Liver (tissue), 8 donors: ENCODE measurements at regions not wholly inside any gene's neighbourhood (a gene's known extent, or its start where the extent isn't known, plus 50 kb on each side); places are given as distances from the start of the nearest gene placed in this dataset.

ENCODE experiments used
- DNase-seq: peaks from one replicate; pipeline ENCODE4 v3.0.0-alpha.2; 2017; ENCODE audit warnings: low spot score
- H3K27ac ChIP-seq, 2 donors: one replicate each; pipeline ENCODE4 v1.7.0; 2013; ENCODE audit warnings: inconsistent platforms in 2 of 2, low read length in 2 of 2, control low read depth in 1 of 2, low read depth in 1 of 2, mild to moderate bottlenecking in 1 of 2
- H3K27me3 ChIP-seq, 4 donors: one replicate each; pipeline versions ENCODE4 v1.6.1 to v1.7.0; 2013; ENCODE audit warnings: low read length in 3 of 4, inconsistent platforms in 1 of 4, mild to moderate bottlenecking in 1 of 4, moderate library complexity in 1 of 4; ENCODE audit not compliant: control insufficient read depth in 4 of 4, insufficient read depth in 4 of 4
- H3K36me3 ChIP-seq, 4 donors: one replicate each; pipeline versions ENCODE4 v1.6.1 to v1.7.0; 2013; ENCODE audit warnings: low read length in 3 of 4, mild to moderate bottlenecking in 3 of 4, low read depth in 1 of 4, moderate library complexity in 1 of 4; ENCODE audit not compliant: control insufficient read depth in 4 of 4, insufficient read depth in 3 of 4
- H3K4me1 ChIP-seq, 4 donors: one replicate each; pipeline versions ENCODE4 v1.6.1 to v1.7.0; 2013; ENCODE audit warnings: low read length in 3 of 4, mild to moderate bottlenecking in 3 of 4, moderate library complexity in 1 of 4; ENCODE audit not compliant: control insufficient read depth in 4 of 4, insufficient read depth in 4 of 4
- H3K4me3 ChIP-seq, 3 donors: one replicate each; pipeline versions ENCODE4 v1.6.1 to v1.7.0; 2013; ENCODE audit warnings: low read length in 3 of 3, control low read depth in 1 of 3, low read depth in 1 of 3, mild to moderate bottlenecking in 1 of 3
- H3K9ac ChIP-seq, 2 donors: one replicate each; pipeline ENCODE4 v1.7.0; 2013; ENCODE audit warnings: low read length in 2 of 2, mild to moderate bottlenecking in 2 of 2, moderate library complexity in 2 of 2, control low read depth in 1 of 2, low read depth in 1 of 2
- H3K9me3 ChIP-seq, 4 donors: one replicate each; pipeline versions ENCODE4 v1.6.1 to v1.7.0; 2013; ENCODE audit warnings: low read length in 3 of 4; ENCODE audit not compliant: control insufficient read depth in 4 of 4
- EGR1 ChIP-seq, 2 donors: IDR thresholded peaks; 2 replicates each; pipeline ENCODE4 v1.6.1; 2016 to 2018; ENCODE audit warnings: antibody characterized with exemption in 2 of 2, low read depth in 2 of 2
- FOXA1 ChIP-seq: IDR thresholded peaks from 2 replicates; pipeline ENCODE4 v1.6.1; 2016; ENCODE audit warnings: antibody characterized with exemption
- FOXA2 ChIP-seq: IDR thresholded peaks from 2 replicates; pipeline ENCODE4 v1.6.1; 2016; ENCODE audit warnings: antibody characterized with exemption
- GABPA ChIP-seq, 2 donors: IDR thresholded peaks in 1 of 2; conservative IDR thresholded peaks in 1 of 2; 2 replicates each; pipeline ENCODE4 v1.6.1; 2016; ENCODE audit warnings: antibody characterized with exemption in 2 of 2, mild to moderate bottlenecking in 1 of 2, moderate library complexity in 1 of 2
- HNF4G ChIP-seq: IDR thresholded peaks from 2 replicates; pipeline ENCODE4 v1.6.1; 2016; ENCODE audit warnings: antibody characterized with exemption
- MAX ChIP-seq: IDR thresholded peaks from 2 replicates; pipeline ENCODE4 v1.6.1; 2016; ENCODE audit warnings: antibody characterized with exemption
- NR2F2 ChIP-seq: IDR thresholded peaks from 2 replicates; pipeline ENCODE4 v1.6.1; 2016; ENCODE audit warnings: antibody characterized with exemption
- RAD21 ChIP-seq, 2 donors: IDR thresholded peaks; 2 replicates each; pipeline ENCODE4 v1.6.1; 2016; ENCODE audit warnings: antibody characterized with exemption in 2 of 2, mild to moderate bottlenecking in 2 of 2
- RXRA ChIP-seq, 2 donors: IDR thresholded peaks; 2 replicates each; pipeline ENCODE4 v1.6.1; 2017 to 2018; ENCODE audit warnings: antibody characterized with exemption in 2 of 2, mild to moderate bottlenecking in 1 of 2
- SP1 ChIP-seq: IDR thresholded peaks from 2 replicates; pipeline ENCODE4 v1.6.1; 2018; ENCODE audit warnings: antibody characterized with exemption, mild to moderate bottlenecking
- TAF1 ChIP-seq: conservative IDR thresholded peaks from 2 replicates; pipeline ENCODE4 v1.6.1; 2016; ENCODE audit warnings: antibody characterized with exemption, mild to moderate bottlenecking
- YY1 ChIP-seq: IDR thresholded peaks from 2 replicates; pipeline ENCODE4 v1.6.1; 2016; ENCODE audit warnings: antibody characterized with exemption, mild to moderate bottlenecking
- WGBS: extraction: QIAGEN DNeasy Blood & Tissue Kit; methylation state at CpG from one replicate; pipeline ENCODE4 v1.1.7; 2013; 5-methylcytosine and 5-hydroxymethylcytosine counted together
- TF ChIP-seq, protein P1 (sequence below): IDR thresholded peaks from 2 replicates; pipeline ENCODE4 v1.6.1; 2016; ENCODE audit warnings: antibody characterized with exemption
- TF ChIP-seq, protein P2 (sequence below): fragments of 150-350 bp; IDR thresholded peaks from 2 replicates; pipeline ENCODE4 v1.5.1; 2017; ENCODE audit warnings: improper control_type of control experiment, low read depth, low read length; ENCODE audit not compliant: missing input control
- TF ChIP-seq, protein P3 (sequence below): IDR thresholded peaks from 2 replicates; pipeline ENCODE4 v1.6.1; 2016; ENCODE audit warnings: antibody characterized with exemption, mild to moderate bottlenecking
- TF ChIP-seq, protein P4 (sequence below): IDR thresholded peaks from 2 replicates; pipeline ENCODE4 v1.6.1; 2016; ENCODE audit warnings: antibody characterized with exemption
- donor health status: healthy.
- donor health status: healthy.
- donor health status: healthy.
- donor health status: healthy.
- donor health status: healthy.

- H3K36me3 ChIP-seq, result no peaks in the 10 kb centered on the region
- no peak for DNase-seq
- H3K9me3 ChIP-seq, result no peaks in the 10 kb centered on the region
- no peak overlapping the region for H3K27ac ChIP-seq
- H3K27me3 ChIP-seq, result peaks cover 0 to 2% (median 0%) of the 10 kb centered on the region in 4 donors
- TF ChIP-seq, protein P1, sequence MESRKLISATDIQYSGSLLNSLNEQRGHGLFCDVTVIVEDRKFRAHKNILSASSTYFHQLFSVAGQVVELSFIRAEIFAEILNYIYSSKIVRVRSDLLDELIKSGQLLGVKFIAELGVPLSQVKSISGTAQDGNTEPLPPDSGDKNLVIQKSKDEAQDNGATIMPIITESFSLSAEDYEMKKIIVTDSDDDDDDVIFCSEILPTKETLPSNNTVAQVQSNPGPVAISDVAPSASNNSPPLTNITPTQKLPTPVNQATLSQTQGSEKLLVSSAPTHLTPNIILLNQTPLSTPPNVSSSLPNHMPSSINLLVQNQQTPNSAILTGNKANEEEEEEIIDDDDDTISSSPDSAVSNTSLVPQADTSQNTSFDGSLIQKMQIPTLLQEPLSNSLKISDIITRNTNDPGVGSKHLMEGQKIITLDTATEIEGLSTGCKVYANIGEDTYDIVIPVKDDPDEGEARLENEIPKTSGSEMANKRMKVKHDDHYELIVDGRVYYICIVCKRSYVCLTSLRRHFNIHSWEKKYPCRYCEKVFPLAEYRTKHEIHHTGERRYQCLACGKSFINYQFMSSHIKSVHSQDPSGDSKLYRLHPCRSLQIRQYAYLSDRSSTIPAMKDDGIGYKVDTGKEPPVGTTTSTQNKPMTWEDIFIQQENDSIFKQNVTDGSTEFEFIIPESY, result no peak
- TF ChIP-seq RAD21 (IDR thresholded peaks at IDR 0.05) (no peak), TAF1 (no peak), FOXA1 (no peak), RXRA (IDR thresholded peaks at IDR 0.05) (no peak)
- H3K4me1 ChIP-seq, result no peaks in the 10 kb centered on the region
- no peak overlapping the region for H3K4me3 ChIP-seq
- WGBS, result 52% methylated on average over 1 of the region's 1 CpG
- H3K9ac ChIP-seq, result no peak overlapping the region
Measured at GRCh38 chr3:75232216-75232615, 431.9 kb upstream of the FRG2C start.

GRCh38 chr3:75235631-75236030 is 428.5 kb upstream of the FRG2C start:
- no peak overlapping the region for H3K27ac ChIP-seq
- 73% methylated on average over 4 of the region's 4 CpGs for WGBS
- H3K27me3 ChIP-seq, result no peaks in the 10 kb centered on the region
- H3K4me1 ChIP-seq, result no peaks in the 10 kb centered on the region
- no peak for DNase-seq
- H3K36me3 ChIP-seq, result no peaks in the 10 kb centered on the region
- no peak overlapping the region for H3K4me3 ChIP-seq
- TF ChIP-seq TAF1 (no peak), GABPA (IDR thresholded peaks at IDR 0.05 in 1 of 2, conservative IDR thresholded peaks at IDR 0.05 in 1 of 2) (no peak)
- TF ChIP-seq, protein P2, sequence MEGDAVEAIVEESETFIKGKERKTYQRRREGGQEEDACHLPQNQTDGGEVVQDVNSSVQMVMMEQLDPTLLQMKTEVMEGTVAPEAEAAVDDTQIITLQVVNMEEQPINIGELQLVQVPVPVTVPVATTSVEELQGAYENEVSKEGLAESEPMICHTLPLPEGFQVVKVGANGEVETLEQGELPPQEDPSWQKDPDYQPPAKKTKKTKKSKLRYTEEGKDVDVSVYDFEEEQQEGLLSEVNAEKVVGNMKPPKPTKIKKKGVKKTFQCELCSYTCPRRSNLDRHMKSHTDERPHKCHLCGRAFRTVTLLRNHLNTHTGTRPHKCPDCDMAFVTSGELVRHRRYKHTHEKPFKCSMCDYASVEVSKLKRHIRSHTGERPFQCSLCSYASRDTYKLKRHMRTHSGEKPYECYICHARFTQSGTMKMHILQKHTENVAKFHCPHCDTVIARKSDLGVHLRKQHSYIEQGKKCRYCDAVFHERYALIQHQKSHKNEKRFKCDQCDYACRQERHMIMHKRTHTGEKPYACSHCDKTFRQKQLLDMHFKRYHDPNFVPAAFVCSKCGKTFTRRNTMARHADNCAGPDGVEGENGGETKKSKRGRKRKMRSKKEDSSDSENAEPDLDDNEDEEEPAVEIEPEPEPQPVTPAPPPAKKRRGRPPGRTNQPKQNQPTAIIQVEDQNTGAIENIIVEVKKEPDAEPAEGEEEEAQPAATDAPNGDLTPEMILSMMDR, result no peak
- no peak overlapping the region for H3K9ac ChIP-seq
- no peaks in the 10 kb centered on the region for H3K9me3 ChIP-seq

GRCh38 chr3:75237053-75237452 is 427.1 kb upstream of the FRG2C start:
- WGBS, result 67% methylated on average over 1 of the region's 1 CpG
- H3K36me3 ChIP-seq, result no peaks in the 10 kb centered on the region
- no peak overlapping the region for H3K9ac ChIP-seq
- no peak overlapping the region for H3K27ac ChIP-seq
- no peaks in the 10 kb centered on the region for H3K4me1 ChIP-seq
- no peak for DNase-seq
- no peaks in the 10 kb centered on the region for H3K27me3 ChIP-seq
- H3K9me3 ChIP-seq, result no peaks in the 10 kb centered on the region
- TF ChIP-seq TAF1, result no peak
- H3K4me3 ChIP-seq, result no peak overlapping the region

DNA sequence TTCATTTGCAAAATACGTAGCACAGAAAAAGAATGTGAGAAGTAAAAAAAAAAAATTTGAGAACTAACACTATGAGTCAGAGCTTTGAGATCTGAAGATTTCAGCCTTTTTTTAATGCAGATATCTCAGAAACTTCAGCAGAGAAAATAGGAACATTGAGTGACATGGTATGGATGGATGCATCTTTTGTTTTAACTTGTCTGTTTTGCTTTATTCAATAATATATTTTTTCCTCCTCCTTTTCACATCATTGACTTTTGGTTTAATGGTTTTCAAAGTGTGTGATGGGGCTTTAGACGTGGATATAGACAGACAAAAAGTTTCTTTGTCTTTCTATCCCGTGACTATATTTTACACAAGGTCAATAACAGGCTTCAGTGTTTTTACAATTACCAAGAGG is 426.7 kb upstream of the FRG2C start:
- no peak for TF ChIP-seq RAD21 (IDR thresholded peaks at IDR 0.05)
- TF ChIP-seq HNF4G, result no peak
- TF ChIP-seq YY1, result no peak
- TF ChIP-seq RXRA (IDR thresholded peaks at IDR 0.05), result no peak
- TF ChIP-seq, protein P3, sequence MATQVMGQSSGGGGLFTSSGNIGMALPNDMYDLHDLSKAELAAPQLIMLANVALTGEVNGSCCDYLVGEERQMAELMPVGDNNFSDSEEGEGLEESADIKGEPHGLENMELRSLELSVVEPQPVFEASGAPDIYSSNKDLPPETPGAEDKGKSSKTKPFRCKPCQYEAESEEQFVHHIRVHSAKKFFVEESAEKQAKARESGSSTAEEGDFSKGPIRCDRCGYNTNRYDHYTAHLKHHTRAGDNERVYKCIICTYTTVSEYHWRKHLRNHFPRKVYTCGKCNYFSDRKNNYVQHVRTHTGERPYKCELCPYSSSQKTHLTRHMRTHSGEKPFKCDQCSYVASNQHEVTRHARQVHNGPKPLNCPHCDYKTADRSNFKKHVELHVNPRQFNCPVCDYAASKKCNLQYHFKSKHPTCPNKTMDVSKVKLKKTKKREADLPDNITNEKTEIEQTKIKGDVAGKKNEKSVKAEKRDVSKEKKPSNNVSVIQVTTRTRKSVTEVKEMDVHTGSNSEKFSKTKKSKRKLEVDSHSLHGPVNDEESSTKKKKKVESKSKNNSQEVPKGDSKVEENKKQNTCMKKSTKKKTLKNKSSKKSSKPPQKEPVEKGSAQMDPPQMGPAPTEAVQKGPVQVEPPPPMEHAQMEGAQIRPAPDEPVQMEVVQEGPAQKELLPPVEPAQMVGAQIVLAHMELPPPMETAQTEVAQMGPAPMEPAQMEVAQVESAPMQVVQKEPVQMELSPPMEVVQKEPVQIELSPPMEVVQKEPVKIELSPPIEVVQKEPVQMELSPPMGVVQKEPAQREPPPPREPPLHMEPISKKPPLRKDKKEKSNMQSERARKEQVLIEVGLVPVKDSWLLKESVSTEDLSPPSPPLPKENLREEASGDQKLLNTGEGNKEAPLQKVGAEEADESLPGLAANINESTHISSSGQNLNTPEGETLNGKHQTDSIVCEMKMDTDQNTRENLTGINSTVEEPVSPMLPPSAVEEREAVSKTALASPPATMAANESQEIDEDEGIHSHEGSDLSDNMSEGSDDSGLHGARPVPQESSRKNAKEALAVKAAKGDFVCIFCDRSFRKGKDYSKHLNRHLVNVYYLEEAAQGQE, result no peak
- TF ChIP-seq, protein P4, sequence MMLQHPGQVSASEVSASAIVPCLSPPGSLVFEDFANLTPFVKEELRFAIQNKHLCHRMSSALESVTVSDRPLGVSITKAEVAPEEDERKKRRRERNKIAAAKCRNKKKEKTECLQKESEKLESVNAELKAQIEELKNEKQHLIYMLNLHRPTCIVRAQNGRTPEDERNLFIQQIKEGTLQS, result no peak
- no peak for TF ChIP-seq SP1
- no peak for TF ChIP-seq NR2F2
- no peak for TF ChIP-seq FOXA2
- TF ChIP-seq EGR1 (IDR thresholded peaks at IDR 0.05; ENCODE audit: low read depth in 2 of 2), result no peak
- TF ChIP-seq MAX, result no peak
- TF ChIP-seq FOXA1, result no peak
- no peak overlapping the region for H3K9ac ChIP-seq

More for the DNA sequence above, 426.7 kb upstream of the FRG2C start:
- no peak for DNase-seq
- no peaks in the 10 kb centered on the region for H3K36me3 ChIP-seq
- no peaks in the 10 kb centered on the region for H3K9me3 ChIP-seq
- WGBS, result 56% methylated on average over 3 of the region's 3 CpGs
- no peaks in the 10 kb centered on the region for H3K27me3 ChIP-seq
- no peaks in the 10 kb centered on the region for H3K4me1 ChIP-seq
- no peak overlapping the region for H3K4me3 ChIP-seq
- H3K27ac ChIP-seq, result no peak overlapping the region
